H1 (cell line): ENCODE measurements at regions not wholly inside any gene's neighbourhood (a gene's known extent, or its start where the extent isn't known, plus 50 kb on each side); places are given as distances from the start of the nearest gene placed in this dataset.

Source experiments
- ATF3 ChIP-seq: IDR thresholded peaks from 2 replicates; pipeline ENCODE4 v1.6.1; 2011; ENCODE audit warnings: low read depth, mild to moderate bottlenecking, low read length; ENCODE audit not compliant: insufficient read depth
- CTCF ChIP-seq, 3 experiments: IDR thresholded peaks; 1 replicate in 2 of 3; 2 replicates in 1 of 3; pipeline versions ENCODE4 v1.5.1 to v1.6.1; 2011; ENCODE audit warnings: low read length in 3 of 3, mild to moderate bottlenecking in 3 of 3, inconsistent platforms in 2 of 3, low read depth in 1 of 3, moderate library complexity in 1 of 3; ENCODE audit not compliant: insufficient read depth in 1 of 3; ENCODE audit errors: control extremely low read depth in 1 of 3
- JUND ChIP-seq: IDR thresholded peaks from 2 replicates; pipeline ENCODE4 v1.6.1; 2011; ENCODE audit warnings: mild to moderate bottlenecking, improper control_type of control experiment, low read length
- MAX ChIP-seq: IDR thresholded peaks from 2 replicates; pipeline ENCODE4 v1.6.1; 2012; ENCODE audit warnings: inconsistent platforms
- POLR2AphosphoS5 ChIP-seq: IDR thresholded peaks from 2 replicates; pipeline ENCODE4 v1.6.1; 2011; ENCODE audit warnings: low read depth, low read length
- ZNF274 ChIP-seq: IDR thresholded peaks from 2 replicates; pipeline ENCODE4 v1.7.0; 2012; ENCODE audit warnings: low read length, borderline replicate concordance; ENCODE audit errors: extremely low read depth

GRCh38 chr4:18291981-18292380 lies 270.4 kb upstream of the LCORL start:
- TF ChIP-seq ATF3 (no peak), MAX (no peak), CTCF (IDR thresholded peaks at IDR 0.05; ENCODE audit: control extremely low read depth in 1 of 3, insufficient read depth in 1 of 3, low read depth in 1 of 3, low read length in 3 of 3) (no peak), POLR2AphosphoS5 (no peak), ZNF274 (no peak), JUND (no peak)
